ENCODE measurements at regions not wholly inside any gene's neighbourhood (a gene's known extent, or its start where the extent isn't known, plus 50 kb on each side); places are given as distances from the start of the nearest gene placed in this dataset.

DNA sequence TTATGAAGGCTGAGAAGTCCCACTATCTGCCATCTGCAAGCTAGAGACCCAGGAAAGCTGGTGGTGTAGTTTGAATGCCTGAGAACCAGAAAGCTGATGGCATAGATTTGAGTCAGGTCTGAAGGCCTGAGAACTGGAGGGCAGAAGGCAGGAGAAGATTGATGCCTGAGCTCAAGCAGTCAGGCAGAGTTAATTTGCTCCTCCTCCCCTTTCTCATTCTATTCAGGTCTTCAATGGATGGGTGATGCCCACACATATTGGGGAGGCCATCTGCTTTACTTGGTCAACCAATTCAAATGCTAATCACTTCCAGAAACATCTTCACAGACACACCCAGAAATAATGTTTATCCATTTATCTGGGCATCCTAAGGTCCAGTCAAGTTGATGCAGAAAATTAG is 87.6 kb upstream of the CPLX2 start:
- intact Hi-C loops (cut with micrococcal nuclease; ENCODE audit: unreplicated experiment), result no loop called here
- Histone ChIP-seq H3K4me2 (ENCODE audit: low read length) (no peak overlapping the region), H3K9me3 (ENCODE audit: low read length) (no peaks in the 10 kb centered on the region), H3K79me2 (ENCODE audit: insufficient read depth, low read depth, low read length) (no peaks in the 10 kb centered on the region), H3K9me2 (ENCODE audit: insufficient read depth, low read length) (no peaks in the 10 kb centered on the region), H3K4me1 (ENCODE audit: insufficient read depth, low read length, poor library complexity, severe bottlenecking) (no peaks in the 10 kb centered on the region), H4K20me1 (ENCODE audit: insufficient read depth, low read length) (no peaks in the 10 kb centered on the region), H3K36me3 (ENCODE audit: insufficient read depth, low read length) (no peaks in the 10 kb centered on the region), H2AFZ (ENCODE audit: low read length) (no peak overlapping the region), H3K27ac (ENCODE audit: low read depth, low read length, poor library complexity, severe bottlenecking) (no peak overlapping the region), H3K4me3 (ENCODE audit: low read depth, low read length, poor library complexity, severe bottlenecking) (no peak overlapping the region)
- BruUV-seq (replicated peaks), result no TSS peak
- POLR2A ChIA-PET, result no interaction called here
- CTCF ChIA-PET (ENCODE audit: unreplicated experiment), result no interaction called here
- DNase-seq (ENCODE audit: low spot score), result no peak
- TF ChIP-seq, protein P1, sequence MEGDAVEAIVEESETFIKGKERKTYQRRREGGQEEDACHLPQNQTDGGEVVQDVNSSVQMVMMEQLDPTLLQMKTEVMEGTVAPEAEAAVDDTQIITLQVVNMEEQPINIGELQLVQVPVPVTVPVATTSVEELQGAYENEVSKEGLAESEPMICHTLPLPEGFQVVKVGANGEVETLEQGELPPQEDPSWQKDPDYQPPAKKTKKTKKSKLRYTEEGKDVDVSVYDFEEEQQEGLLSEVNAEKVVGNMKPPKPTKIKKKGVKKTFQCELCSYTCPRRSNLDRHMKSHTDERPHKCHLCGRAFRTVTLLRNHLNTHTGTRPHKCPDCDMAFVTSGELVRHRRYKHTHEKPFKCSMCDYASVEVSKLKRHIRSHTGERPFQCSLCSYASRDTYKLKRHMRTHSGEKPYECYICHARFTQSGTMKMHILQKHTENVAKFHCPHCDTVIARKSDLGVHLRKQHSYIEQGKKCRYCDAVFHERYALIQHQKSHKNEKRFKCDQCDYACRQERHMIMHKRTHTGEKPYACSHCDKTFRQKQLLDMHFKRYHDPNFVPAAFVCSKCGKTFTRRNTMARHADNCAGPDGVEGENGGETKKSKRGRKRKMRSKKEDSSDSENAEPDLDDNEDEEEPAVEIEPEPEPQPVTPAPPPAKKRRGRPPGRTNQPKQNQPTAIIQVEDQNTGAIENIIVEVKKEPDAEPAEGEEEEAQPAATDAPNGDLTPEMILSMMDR (conservative IDR thresholded peaks at IDR 0.05; ENCODE audit: low read length), result no peak
- no peak for TF ChIP-seq EZH2phosphoT487 (IDR thresholded peaks at IDR 0.05; ENCODE audit: borderline replicate concordance, low read depth, low read length)

DNA sequence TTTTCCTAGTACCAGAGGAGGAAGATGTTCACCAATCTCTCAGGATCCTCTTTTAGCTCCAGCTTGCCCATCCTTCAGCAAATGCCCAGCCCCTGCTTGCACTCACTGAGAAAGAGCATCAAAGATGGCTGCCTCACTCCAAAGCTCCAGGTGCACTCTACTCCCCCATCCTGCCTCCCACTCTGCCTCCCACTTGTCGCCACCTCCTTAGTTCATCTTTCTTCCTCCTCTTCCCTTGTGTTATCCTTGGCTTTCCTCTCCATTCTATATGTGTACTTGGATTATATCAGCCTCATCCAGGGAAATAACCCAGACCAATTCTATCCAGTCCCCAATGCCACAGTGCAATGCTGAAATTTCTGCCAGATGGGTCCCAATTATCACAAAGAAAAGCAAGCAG is 87.1 kb upstream of the CPLX2 start:
- no peaks in the 10 kb centered on the region for H3K9me3 ChIP-seq (ENCODE audit: low read length)
- no peaks in the 10 kb centered on the region for H3K79me2 ChIP-seq (ENCODE audit: insufficient read depth, low read depth, low read length)
- CTCF ChIA-PET (ENCODE audit: unreplicated experiment), result no interaction called here
- H2AFZ ChIP-seq (ENCODE audit: low read length), result no peak overlapping the region
- intact Hi-C loops (cut with micrococcal nuclease; ENCODE audit: unreplicated experiment), result no loop called here
- TF ChIP-seq, protein P1 (conservative IDR thresholded peaks at IDR 0.05; ENCODE audit: low read length), result no peak
- no peak for TF ChIP-seq EZH2phosphoT487 (IDR thresholded peaks at IDR 0.05; ENCODE audit: borderline replicate concordance, low read depth, low read length)
- no peak overlapping the region for H3K4me3 ChIP-seq (ENCODE audit: low read depth, low read length, poor library complexity, severe bottlenecking)
- no peak for DNase-seq (ENCODE audit: low spot score)
- no peak overlapping the region for H3K27ac ChIP-seq (ENCODE audit: low read depth, low read length, poor library complexity, severe bottlenecking)
- no peaks in the 10 kb centered on the region for H4K20me1 ChIP-seq (ENCODE audit: insufficient read depth, low read length)
- no peaks in the 10 kb centered on the region for H3K4me1 ChIP-seq (ENCODE audit: insufficient read depth, low read length, poor library complexity, severe bottlenecking)
- no peaks in the 10 kb centered on the region for H3K36me3 ChIP-seq (ENCODE audit: insufficient read depth, low read length)
- H3K4me2 ChIP-seq (ENCODE audit: low read length), result no peak overlapping the region
- H3K9me2 ChIP-seq (ENCODE audit: insufficient read depth, low read length), result no peaks in the 10 kb centered on the region
- BruUV-seq (replicated peaks), result no TSS peak
- POLR2A ChIA-PET, result no interaction called here

DNA sequence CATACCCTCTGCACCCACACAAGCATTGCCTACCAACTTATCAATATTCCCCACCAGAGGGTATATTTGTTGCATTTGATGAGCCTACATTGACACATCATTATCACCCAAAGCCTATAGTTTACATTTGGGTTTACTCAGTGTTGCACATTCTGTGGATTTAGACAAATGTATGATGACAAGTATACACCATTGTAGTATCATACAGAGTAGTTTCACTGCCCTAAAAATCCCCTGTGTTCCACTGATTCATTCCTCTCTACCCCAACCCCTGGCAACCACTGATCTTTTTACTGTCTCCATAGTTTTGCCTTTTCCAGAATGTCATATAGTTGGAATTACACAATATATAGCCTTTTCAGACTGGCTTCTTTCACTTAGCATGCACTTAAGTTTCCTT is 85.7 kb upstream of the CPLX2 start:
- no peaks in the 10 kb centered on the region for H3K9me2 ChIP-seq (ENCODE audit: insufficient read depth, low read length)
- H3K4me1 ChIP-seq (ENCODE audit: insufficient read depth, low read length, poor library complexity, severe bottlenecking), result no peaks in the 10 kb centered on the region
- DNase-seq (ENCODE audit: low spot score), result no peak
- no peaks in the 10 kb centered on the region for H3K9me3 ChIP-seq (ENCODE audit: low read length)
- no peak overlapping the region for H3K4me3 ChIP-seq (ENCODE audit: low read depth, low read length, poor library complexity, severe bottlenecking)
- no peaks in the 10 kb centered on the region for H3K36me3 ChIP-seq (ENCODE audit: insufficient read depth, low read length)
- H3K79me2 ChIP-seq (ENCODE audit: insufficient read depth, low read depth, low read length), result no peaks in the 10 kb centered on the region
- intact Hi-C loops (cut with micrococcal nuclease; ENCODE audit: unreplicated experiment), result no loop called here
- CTCF ChIA-PET (ENCODE audit: unreplicated experiment), result no interaction called here
- H3K27ac ChIP-seq (ENCODE audit: low read depth, low read length, poor library complexity, severe bottlenecking), result no peak overlapping the region
- BruUV-seq (replicated peaks), result no TSS peak
- no peak for TF ChIP-seq EZH2phosphoT487 (IDR thresholded peaks at IDR 0.05; ENCODE audit: borderline replicate concordance, low read depth, low read length)
- TF ChIP-seq, protein P1 (conservative IDR thresholded peaks at IDR 0.05; ENCODE audit: low read length), result no peak
- H2AFZ ChIP-seq (ENCODE audit: low read length), result no peak overlapping the region
- H4K20me1 ChIP-seq (ENCODE audit: insufficient read depth, low read length), result no peaks in the 10 kb centered on the region
- POLR2A ChIA-PET, result no interaction called here
- no peak overlapping the region for H3K4me2 ChIP-seq (ENCODE audit: low read length)

Data from OCI-LY7 (cell line).